Liver (tissue), 3 donors: ENCODE measurements at regions not wholly inside any gene's neighbourhood (a gene's known extent, or its start where the extent isn't known, plus 50 kb on each side); places are given as distances from the start of the nearest gene placed in this dataset.

ENCODE experiments used
- EGR1 ChIP-seq, 2 donors: IDR thresholded peaks; 2 replicates each; pipeline ENCODE4 v1.6.1; 2016 to 2018; ENCODE audit warnings: antibody characterized with exemption in 2 of 2, low read depth in 2 of 2
- FOXA1 ChIP-seq: IDR thresholded peaks from 2 replicates; pipeline ENCODE4 v1.6.1; 2016; ENCODE audit warnings: antibody characterized with exemption
- GABPA ChIP-seq, 2 donors: IDR thresholded peaks in 1 of 2; conservative IDR thresholded peaks in 1 of 2; 2 replicates each; pipeline ENCODE4 v1.6.1; 2016; ENCODE audit warnings: antibody characterized with exemption in 2 of 2, mild to moderate bottlenecking in 1 of 2, moderate library complexity in 1 of 2
- JUND ChIP-seq, 2 donors: IDR thresholded peaks; 2 replicates each; pipeline ENCODE4 v1.6.1; 2016; ENCODE audit warnings: antibody characterized with exemption in 2 of 2
- RAD21 ChIP-seq, 2 donors: IDR thresholded peaks; 2 replicates each; pipeline ENCODE4 v1.6.1; 2016; ENCODE audit warnings: antibody characterized with exemption in 2 of 2, mild to moderate bottlenecking in 2 of 2
- YY1 ChIP-seq: IDR thresholded peaks from 2 replicates; pipeline ENCODE4 v1.6.1; 2016; ENCODE audit warnings: antibody characterized with exemption, mild to moderate bottlenecking
- TF ChIP-seq, protein P1 (sequence below): IDR thresholded peaks from 2 replicates; pipeline ENCODE4 v1.6.1; 2016; ENCODE audit warnings: antibody characterized with exemption
- TF ChIP-seq, protein P2 (sequence below): IDR thresholded peaks from 2 replicates; pipeline ENCODE4 v1.6.1; 2016; ENCODE audit warnings: antibody characterized with exemption
- TF ChIP-seq, protein P3 (sequence below): fragments of 150-350 bp; IDR thresholded peaks from 2 replicates; pipeline ENCODE4 v1.5.1; 2017; ENCODE audit warnings: improper control_type of control experiment, low read depth, low read length; ENCODE audit not compliant: missing input control
- TF ChIP-seq, protein P4 (sequence below): IDR thresholded peaks from 2 replicates; pipeline ENCODE4 v1.6.1; 2016; ENCODE audit warnings: antibody characterized with exemption, mild to moderate bottlenecking
- donor health status: healthy.
- donor health status: healthy.

DNA sequence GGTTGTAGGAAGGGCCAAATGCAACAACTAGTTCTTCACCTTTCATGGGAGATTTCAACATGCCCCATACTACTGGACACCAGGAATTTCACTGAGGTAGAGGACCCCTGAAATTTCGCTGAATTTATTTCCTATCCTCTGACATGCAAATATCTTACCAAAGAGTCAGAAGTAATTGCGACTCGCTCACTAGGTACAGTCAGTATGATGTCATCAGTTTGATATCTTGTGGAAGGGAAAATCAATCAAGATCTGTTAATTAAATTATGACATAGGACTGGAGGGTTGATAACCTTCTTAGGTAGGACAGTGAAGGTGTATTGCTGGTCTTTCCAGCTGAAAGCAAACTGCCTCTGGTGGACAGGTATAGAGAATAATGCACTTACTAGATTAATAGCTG, 74.9 kb upstream of the TNIK start:
- TF ChIP-seq, protein P1, sequence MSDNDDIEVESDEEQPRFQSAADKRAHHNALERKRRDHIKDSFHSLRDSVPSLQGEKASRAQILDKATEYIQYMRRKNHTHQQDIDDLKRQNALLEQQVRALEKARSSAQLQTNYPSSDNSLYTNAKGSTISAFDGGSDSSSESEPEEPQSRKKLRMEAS: no peak
- TF ChIP-seq, protein P2, sequence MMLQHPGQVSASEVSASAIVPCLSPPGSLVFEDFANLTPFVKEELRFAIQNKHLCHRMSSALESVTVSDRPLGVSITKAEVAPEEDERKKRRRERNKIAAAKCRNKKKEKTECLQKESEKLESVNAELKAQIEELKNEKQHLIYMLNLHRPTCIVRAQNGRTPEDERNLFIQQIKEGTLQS: no peak
- TF ChIP-seq, protein P3, sequence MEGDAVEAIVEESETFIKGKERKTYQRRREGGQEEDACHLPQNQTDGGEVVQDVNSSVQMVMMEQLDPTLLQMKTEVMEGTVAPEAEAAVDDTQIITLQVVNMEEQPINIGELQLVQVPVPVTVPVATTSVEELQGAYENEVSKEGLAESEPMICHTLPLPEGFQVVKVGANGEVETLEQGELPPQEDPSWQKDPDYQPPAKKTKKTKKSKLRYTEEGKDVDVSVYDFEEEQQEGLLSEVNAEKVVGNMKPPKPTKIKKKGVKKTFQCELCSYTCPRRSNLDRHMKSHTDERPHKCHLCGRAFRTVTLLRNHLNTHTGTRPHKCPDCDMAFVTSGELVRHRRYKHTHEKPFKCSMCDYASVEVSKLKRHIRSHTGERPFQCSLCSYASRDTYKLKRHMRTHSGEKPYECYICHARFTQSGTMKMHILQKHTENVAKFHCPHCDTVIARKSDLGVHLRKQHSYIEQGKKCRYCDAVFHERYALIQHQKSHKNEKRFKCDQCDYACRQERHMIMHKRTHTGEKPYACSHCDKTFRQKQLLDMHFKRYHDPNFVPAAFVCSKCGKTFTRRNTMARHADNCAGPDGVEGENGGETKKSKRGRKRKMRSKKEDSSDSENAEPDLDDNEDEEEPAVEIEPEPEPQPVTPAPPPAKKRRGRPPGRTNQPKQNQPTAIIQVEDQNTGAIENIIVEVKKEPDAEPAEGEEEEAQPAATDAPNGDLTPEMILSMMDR: no peak
- TF ChIP-seq GABPA (IDR thresholded peaks at IDR 0.05 in 1 of 2, conservative IDR thresholded peaks at IDR 0.05 in 1 of 2): no peak
- TF ChIP-seq EGR1 (IDR thresholded peaks at IDR 0.05; ENCODE audit: low read depth in 2 of 2): no peak
- TF ChIP-seq YY1: no peak
- no peak for TF ChIP-seq JUND (IDR thresholded peaks at IDR 0.05)
- TF ChIP-seq, protein P4, sequence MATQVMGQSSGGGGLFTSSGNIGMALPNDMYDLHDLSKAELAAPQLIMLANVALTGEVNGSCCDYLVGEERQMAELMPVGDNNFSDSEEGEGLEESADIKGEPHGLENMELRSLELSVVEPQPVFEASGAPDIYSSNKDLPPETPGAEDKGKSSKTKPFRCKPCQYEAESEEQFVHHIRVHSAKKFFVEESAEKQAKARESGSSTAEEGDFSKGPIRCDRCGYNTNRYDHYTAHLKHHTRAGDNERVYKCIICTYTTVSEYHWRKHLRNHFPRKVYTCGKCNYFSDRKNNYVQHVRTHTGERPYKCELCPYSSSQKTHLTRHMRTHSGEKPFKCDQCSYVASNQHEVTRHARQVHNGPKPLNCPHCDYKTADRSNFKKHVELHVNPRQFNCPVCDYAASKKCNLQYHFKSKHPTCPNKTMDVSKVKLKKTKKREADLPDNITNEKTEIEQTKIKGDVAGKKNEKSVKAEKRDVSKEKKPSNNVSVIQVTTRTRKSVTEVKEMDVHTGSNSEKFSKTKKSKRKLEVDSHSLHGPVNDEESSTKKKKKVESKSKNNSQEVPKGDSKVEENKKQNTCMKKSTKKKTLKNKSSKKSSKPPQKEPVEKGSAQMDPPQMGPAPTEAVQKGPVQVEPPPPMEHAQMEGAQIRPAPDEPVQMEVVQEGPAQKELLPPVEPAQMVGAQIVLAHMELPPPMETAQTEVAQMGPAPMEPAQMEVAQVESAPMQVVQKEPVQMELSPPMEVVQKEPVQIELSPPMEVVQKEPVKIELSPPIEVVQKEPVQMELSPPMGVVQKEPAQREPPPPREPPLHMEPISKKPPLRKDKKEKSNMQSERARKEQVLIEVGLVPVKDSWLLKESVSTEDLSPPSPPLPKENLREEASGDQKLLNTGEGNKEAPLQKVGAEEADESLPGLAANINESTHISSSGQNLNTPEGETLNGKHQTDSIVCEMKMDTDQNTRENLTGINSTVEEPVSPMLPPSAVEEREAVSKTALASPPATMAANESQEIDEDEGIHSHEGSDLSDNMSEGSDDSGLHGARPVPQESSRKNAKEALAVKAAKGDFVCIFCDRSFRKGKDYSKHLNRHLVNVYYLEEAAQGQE: no peak
- TF ChIP-seq RAD21 (IDR thresholded peaks at IDR 0.05): no peak
- no peak for TF ChIP-seq FOXA1
